ENCODE measurements at regions not wholly inside any gene's neighbourhood (a gene's known extent, or its start where the extent isn't known, plus 50 kb on each side); places are given as distances from the start of the nearest gene placed in this dataset.

GRCh38 chr15:81604713-81605112, 230.7 kb upstream of the TMC3 start:
- Histone ChIP-seq H3K4me1 (ENCODE audit: insufficient read depth, low read length) (no peaks in the 10 kb centered on the region), H2AFZ (ENCODE audit: low read depth, low read length) (no peak overlapping the region), H3K4me2 (ENCODE audit: insufficient read depth, low read length) (no peak overlapping the region), H3K79me2 (ENCODE audit: insufficient read depth, low read length) (no peaks in the 10 kb centered on the region), H3K36me3 (ENCODE audit: insufficient read depth, low read length) (no peaks in the 10 kb centered on the region), H3K27ac (ENCODE audit: low read length) (no peak overlapping the region), H3K9me3 (ENCODE audit: insufficient read depth, low read length, severe bottlenecking) (no peaks in the 10 kb centered on the region), H4K20me1 (ENCODE audit: insufficient read depth, low read length) (no peaks in the 10 kb centered on the region), H3K4me3 (ENCODE audit: low read depth in 1 of 2, low read length in 2 of 2) (no peak overlapping the region), H3K27me3 (ENCODE audit: insufficient read depth, low read length, poor library complexity) (no peaks in the 10 kb centered on the region), H3K9ac (ENCODE audit: low read depth, low read length) (no peak overlapping the region)
- no peak for DNase-seq
- ATAC-seq (ENCODE audit: insufficient read depth, low read depth), result no peak
- TF ChIP-seq EZH2 (IDR thresholded peaks at IDR 0.05; ENCODE audit: borderline replicate concordance, low read depth, low read length, severe bottlenecking) (no peak), CTCF (IDR thresholded peaks at IDR 0.05; ENCODE audit: borderline replicate concordance, extremely low read depth, low read length, poor library complexity, severe bottlenecking) (no peak)

- DNase-seq (no peak), ATAC-seq (ENCODE audit: insufficient read depth, low read depth) (no peak)
- H3K27ac ChIP-seq (ENCODE audit: low read length), result no peak overlapping the region
- H3K4me1 ChIP-seq (ENCODE audit: insufficient read depth, low read length), result no peaks in the 10 kb centered on the region
- no peaks in the 10 kb centered on the region for H3K27me3 ChIP-seq (ENCODE audit: insufficient read depth, low read length, poor library complexity)
- H3K4me3 ChIP-seq (ENCODE audit: low read depth in 1 of 2, low read length in 2 of 2), result no peak overlapping the region
- no peak overlapping the region for H3K9ac ChIP-seq (ENCODE audit: low read depth, low read length)
- no peaks in the 10 kb centered on the region for H4K20me1 ChIP-seq (ENCODE audit: insufficient read depth, low read length)
- no peaks in the 10 kb centered on the region for H3K9me3 ChIP-seq (ENCODE audit: insufficient read depth, low read length, severe bottlenecking)
- TF ChIP-seq EZH2 (IDR thresholded peaks at IDR 0.05; ENCODE audit: borderline replicate concordance, low read depth, low read length, severe bottlenecking), result no peak
- TF ChIP-seq CTCF (IDR thresholded peaks at IDR 0.05; ENCODE audit: borderline replicate concordance, extremely low read depth, low read length, poor library complexity, severe bottlenecking), result no peak
- H3K36me3 ChIP-seq (ENCODE audit: insufficient read depth, low read length), result no peaks in the 10 kb centered on the region
- H2AFZ ChIP-seq (ENCODE audit: low read depth, low read length), result no peak overlapping the region
- no peak overlapping the region for H3K4me2 ChIP-seq (ENCODE audit: insufficient read depth, low read length)
- no peaks in the 10 kb centered on the region for H3K79me2 ChIP-seq (ENCODE audit: insufficient read depth, low read length)
These were observed 222.3 kb upstream of the TMC3 start for GRCh38 chr15:81596159-81596865.

- Histone ChIP-seq H2AFZ (ENCODE audit: low read depth, low read length) (no peak overlapping the region), H3K4me2 (ENCODE audit: insufficient read depth, low read length) (no peak overlapping the region)
- no peak for ATAC-seq (ENCODE audit: insufficient read depth, low read depth)
These were observed 221.7 kb upstream of the TMC3 start for GRCh38 chr15:81595752-81596151.

More at GRCh38 chr15:81595752-81596151, 221.7 kb upstream of the TMC3 start:
- H4K20me1 ChIP-seq (ENCODE audit: insufficient read depth, low read length), result no peaks in the 10 kb centered on the region
- H3K27ac ChIP-seq (ENCODE audit: low read length), result no peak overlapping the region
- no peak for DNase-seq
- H3K9me3 ChIP-seq (ENCODE audit: insufficient read depth, low read length, severe bottlenecking), result no peaks in the 10 kb centered on the region
- H3K4me3 ChIP-seq (ENCODE audit: low read depth in 1 of 2, low read length in 2 of 2), result no peak overlapping the region
- H3K4me1 ChIP-seq (ENCODE audit: insufficient read depth, low read length), result no peaks in the 10 kb centered on the region
- H3K9ac ChIP-seq (ENCODE audit: low read depth, low read length), result no peak overlapping the region
- TF ChIP-seq EZH2 (IDR thresholded peaks at IDR 0.05; ENCODE audit: borderline replicate concordance, low read depth, low read length, severe bottlenecking) (no peak), CTCF (IDR thresholded peaks at IDR 0.05; ENCODE audit: borderline replicate concordance, extremely low read depth, low read length, poor library complexity, severe bottlenecking) (no peak)
- H3K27me3 ChIP-seq (ENCODE audit: insufficient read depth, low read length, poor library complexity), result no peaks in the 10 kb centered on the region
- H3K79me2 ChIP-seq (ENCODE audit: insufficient read depth, low read length), result no peaks in the 10 kb centered on the region
- H3K36me3 ChIP-seq (ENCODE audit: insufficient read depth, low read length), result no peaks in the 10 kb centered on the region

Data from DND-41 (cell line).